IMR-90 (cell line): ENCODE measurements at regions not wholly inside any gene's neighbourhood (a gene's known extent, or its start where the extent isn't known, plus 50 kb on each side); places are given as distances from the start of the nearest gene placed in this dataset.

Experiments used
- ATAC-seq: fragments of 200-7000 bp; cut with Tn5 transposase; 2 replicates; pipeline ENCODE4 v1.9.1; 2020; ENCODE audit warnings: low read depth, mild to moderate bottlenecking, moderate library complexity
- BruUV-seq: library from RNA; stranded (reverse); fragments of 400-500 nt; replicated peaks from 2 replicates; lab custom pipeline; 2021; lab: Mats Ljungman, UMichigan
- CTCF ChIA-PET: fragments of 300-600 bp; formaldehyde crosslinking; extraction: SDS; loops from one replicate; lab custom pipeline; 2021; ENCODE audit warnings: antibody characterized with exemption; lab: Yijun Ruan, JAX
- POLR2A ChIA-PET: fragments of 300-600 bp; sonication (Branson Sonifier 250); formaldehyde crosslinking; loops from one replicate; lab custom pipeline; 2022; ENCODE audit warnings: antibody characterized with exemption; ENCODE audit not compliant: unreplicated experiment; lab: Charles Lee
- DNase-seq: peaks from one replicate; pipeline ENCODE4 v3.0.0; 2013
- H2AFZ ChIP-seq: replicated peaks from 2 replicates; pipeline ENCODE3; 2013; ENCODE audit warnings: low read length, mild to moderate bottlenecking; ENCODE audit not compliant: poor library complexity
- H2AK5ac ChIP-seq: 2 replicates; pipeline ENCODE4 v1.6.1; 2013; ENCODE audit warnings: low read depth, low read length, inconsistent platforms
- H2AK9ac ChIP-seq: replicated peaks from 2 replicates; pipeline ENCODE3; 2013; ENCODE audit warnings: mild to moderate bottlenecking, low read depth, low read length, moderate library complexity; ENCODE audit not compliant: poor library complexity
- H2BK120ac ChIP-seq: 2 replicates; pipeline ENCODE4 v1.6.1; 2013; ENCODE audit warnings: low read depth, low read length, inconsistent platforms
- H2BK15ac ChIP-seq: 3 replicates; pipeline ENCODE4 v1.6.1; 2013; ENCODE audit warnings: low read depth, low read length, inconsistent platforms
- H2BK20ac ChIP-seq: 2 replicates; pipeline ENCODE4 v1.6.1; 2013; ENCODE audit warnings: low read depth, mild to moderate bottlenecking, inconsistent platforms, low read length, moderate library complexity
- H2BK5ac ChIP-seq: 2 replicates; pipeline ENCODE4 v1.6.1; 2013; ENCODE audit warnings: mild to moderate bottlenecking, low read depth, low read length, inconsistent platforms; ENCODE audit not compliant: poor library complexity, severe bottlenecking
- H3K14ac ChIP-seq: replicated peaks from 2 replicates; pipeline ENCODE4 v1.6.1; 2013; ENCODE audit warnings: low read depth, low read length, inconsistent platforms
- H3K18ac ChIP-seq: 2 replicates; pipeline ENCODE4 v1.6.1; 2013; ENCODE audit warnings: low read depth, low read length, control low read depth
- H3K23ac ChIP-seq: 2 replicates; pipeline ENCODE4 v1.6.1; 2013; ENCODE audit warnings: low read depth, low read length, inconsistent platforms
- H3K27ac ChIP-seq: 2 replicates; pipeline ENCODE4 v1.5.1; 2013; ENCODE audit warnings: mild to moderate bottlenecking, control low read depth, low read length; ENCODE audit not compliant: insufficient read depth
- H3K27me3 ChIP-seq: 2 replicates; pipeline ENCODE4 v1.6.1; 2013; ENCODE audit warnings: low read length; ENCODE audit not compliant: control insufficient read depth, insufficient read depth
- H3K36me3 ChIP-seq: 2 replicates; pipeline ENCODE4 v1.6.1; 2013; ENCODE audit warnings: low read length, mixed read lengths; ENCODE audit not compliant: control insufficient read depth, insufficient read depth
- H3K4ac ChIP-seq: 2 replicates; pipeline ENCODE4 v1.6.1; 2013; ENCODE audit warnings: low read depth, low read length, inconsistent platforms
- H3K4me1 ChIP-seq: 2 replicates; pipeline ENCODE4 v1.6.1; 2013; ENCODE audit warnings: low read length, mixed read lengths; ENCODE audit not compliant: control insufficient read depth, insufficient read depth
- H3K4me2 ChIP-seq: 2 replicates; pipeline ENCODE4 v1.6.1; 2013; ENCODE audit warnings: low read depth, mild to moderate bottlenecking, control low read depth, low read length, moderate library complexity
- H3K4me3 ChIP-seq: 2 replicates; pipeline ENCODE4 v1.5.1; 2013; ENCODE audit warnings: low read depth, mild to moderate bottlenecking, control low read depth, low read length, moderate library complexity; ENCODE audit not compliant: insufficient read depth
- H3K56ac ChIP-seq: 2 replicates; pipeline ENCODE4 v1.6.1; 2013; ENCODE audit warnings: low read length, inconsistent platforms; ENCODE audit not compliant: insufficient read depth; ENCODE audit errors: extremely low read depth
- H3K79me1 ChIP-seq, 2 experiments: 2 replicates each; pipeline ENCODE4 v1.6.1; 2013; ENCODE audit warnings: low read length in 2 of 2, inconsistent platforms in 1 of 2, low read depth in 1 of 2
- H3K9ac ChIP-seq: 2 replicates; pipeline ENCODE4 v1.6.1; 2013; ENCODE audit warnings: low read depth, low read length, control low read depth
- H3K9me1 ChIP-seq: 2 replicates; pipeline ENCODE4 v1.6.1; 2013; ENCODE audit warnings: low read length, inconsistent platforms; ENCODE audit not compliant: insufficient read depth
- H3K9me3 ChIP-seq: 2 replicates; pipeline ENCODE4 v1.6.1; 2013; ENCODE audit warnings: low read length; ENCODE audit not compliant: control insufficient read depth, insufficient read depth
- H4K20me1 ChIP-seq: 2 replicates; pipeline ENCODE4 v1.6.1; 2013; ENCODE audit warnings: low read length, inconsistent platforms; ENCODE audit not compliant: insufficient read depth
- H4K5ac ChIP-seq: 2 replicates; pipeline ENCODE4 v1.6.1; 2013; ENCODE audit warnings: mild to moderate bottlenecking, low read depth, low read length, control low read depth
- H4K8ac ChIP-seq, 2 experiments: 2 replicates each; pipeline ENCODE4 v1.6.1; 2013; ENCODE audit warnings: low read depth in 2 of 2, low read length in 2 of 2, control low read depth in 1 of 2, inconsistent platforms in 1 of 2
- H4K91ac ChIP-seq: 2 replicates; pipeline ENCODE4 v1.6.1; 2013; ENCODE audit warnings: low read depth, low read length, inconsistent platforms; ENCODE audit not compliant: insufficient read depth
- MAFK ChIP-seq: IDR thresholded peaks from 2 replicates; pipeline ENCODE4 v1.6.1; 2012; ENCODE audit warnings: low read depth, low read length, improper control_type of control experiment
- MXI1 ChIP-seq: IDR thresholded peaks from 2 replicates; pipeline ENCODE4 v1.6.1; 2012; ENCODE audit warnings: low read depth, mild to moderate bottlenecking, low read length, moderate library complexity, borderline replicate concordance
- POLR2A ChIP-seq: IDR thresholded peaks from 2 replicates; pipeline ENCODE4 v1.6.1; 2012; ENCODE audit warnings: mild to moderate bottlenecking, low read depth, low read length
- RAD21 ChIP-seq: IDR thresholded peaks from 2 replicates; pipeline ENCODE4 v1.6.1; 2012; ENCODE audit warnings: low read length, improper control_type of control experiment
- RCOR1 ChIP-seq: IDR thresholded peaks from 2 replicates; pipeline ENCODE4 v1.6.1; 2012; ENCODE audit warnings: mild to moderate bottlenecking, low read length, improper control_type of control experiment; ENCODE audit not compliant: insufficient replicate concordance
- RFX5 ChIP-seq: IDR thresholded peaks from 2 replicates; pipeline ENCODE4 v1.8.0; 2012; ENCODE audit warnings: low read depth, mild to moderate bottlenecking, low read length, moderate library complexity
- WGBS, 2 experiments: methylation state at CpG; one replicate each; pipeline versions ENCODE4 v1.1.5 to v1.1.7; 2013; ENCODE audit warnings: missing lambda C conversion rate in 2 of 2; ENCODE audit not compliant: insufficient read length in 1 of 2; ENCODE audit errors: extremely low coverage in 2 of 2; 5-methylcytosine and 5-hydroxymethylcytosine counted together
- dilution Hi-C: fragments of 300-500 bp; cut with HindIII; formaldehyde crosslinking; loops from one replicate; pipeline ENCODE4 v1.14.3; 2018; ENCODE audit warnings: low sequenced_read_pairs; ENCODE audit not compliant: unreplicated experiment
- in situ Hi-C: fragments of 300-500 bp; cut with MboI; formaldehyde crosslinking; loops from 3 replicates; pipeline ENCODE4 v1.14.3; 2019; ENCODE audit warnings: low sequenced_read_pairs, inconsistent platforms, mixed read lengths
- intact Hi-C: fragments of 100-400 bp; cut with micrococcal nuclease; formaldehyde crosslinking; loops from 2 replicates; pipeline ENCODE4 v1.10.0; 2022
- TF ChIP-seq, protein P1 (sequence below): fragments of 150-350 bp; IDR thresholded peaks from 2 replicates; pipeline ENCODE4 v1.6.1; 2017; ENCODE audit warnings: mild to moderate bottlenecking, antibody characterized with exemption, low read length, low read depth

DNA sequence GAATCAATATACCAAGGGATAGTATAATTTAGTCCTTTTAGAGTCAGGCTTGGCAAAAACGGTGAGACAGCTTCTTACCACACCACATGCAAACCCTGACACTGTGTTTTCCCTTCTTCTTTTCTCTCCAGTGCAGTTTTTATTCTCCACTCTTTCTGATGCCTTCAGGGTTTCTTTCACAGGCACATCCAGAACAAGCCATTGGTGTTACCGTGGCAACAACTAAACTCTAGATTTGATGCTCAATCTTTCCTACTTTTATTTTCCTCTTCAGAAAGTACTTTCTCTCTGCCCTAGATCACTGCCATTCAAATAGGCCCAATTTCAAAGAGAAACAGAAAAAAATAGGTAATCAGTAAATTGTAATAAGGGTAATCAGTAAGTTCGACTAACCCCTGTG, 469.8 kb upstream of the POT1 start:
- 57% methylated on average over 1 of the region's 3 CpGs; no CpG with 5 or more reads in 1 of the 2 experiments for WGBS, 2 experiments

More for the DNA sequence above, 469.8 kb upstream of the POT1 start:
- Histone ChIP-seq H3K9me1 (no peaks in the 10 kb centered on the region), H2AK5ac (no peak overlapping the region), H3K4me3 (no peak overlapping the region), H3K56ac (no peak overlapping the region), H3K27me3 (no peaks in the 10 kb centered on the region), H3K4ac (no peak overlapping the region), H2AFZ (no peak overlapping the region), H3K27ac (no peak overlapping the region), H3K79me1 (no peaks in the 10 kb centered on the region), H3K4me1 (no peaks in the 10 kb centered on the region), H3K14ac (no peak overlapping the region), H2BK120ac (no peak overlapping the region), H2BK15ac (no peak overlapping the region), H3K9ac (no peak overlapping the region), H2BK20ac (no peak overlapping the region), H3K23ac (no peak overlapping the region), H4K8ac (no peak overlapping the region), H4K20me1 (no peaks in the 10 kb centered on the region), H3K18ac (no peak overlapping the region), H4K5ac (no peak overlapping the region), H2BK5ac (no peak overlapping the region), H3K4me2 (no peak overlapping the region), H3K36me3 (no peaks in the 10 kb centered on the region), H2AK9ac (no peak overlapping the region), H3K9me3 (peaks cover 2% of the 10 kb centered on the region; the same call in 1 of the 2 replicates), H4K91ac (no peak overlapping the region)
- intact Hi-C loops (no loop called here), dilution Hi-C loops (no loop called here), in situ Hi-C loops (no loop called here)
- ChIA-PET CTCF (no interaction called here), POLR2A (no interaction called here)
- TF ChIP-seq RFX5 (no peak), MAFK (no peak), RCOR1 (no peak), RAD21 (no peak), POLR2A (no peak), MXI1 (no peak)
- TF ChIP-seq, protein P1, sequence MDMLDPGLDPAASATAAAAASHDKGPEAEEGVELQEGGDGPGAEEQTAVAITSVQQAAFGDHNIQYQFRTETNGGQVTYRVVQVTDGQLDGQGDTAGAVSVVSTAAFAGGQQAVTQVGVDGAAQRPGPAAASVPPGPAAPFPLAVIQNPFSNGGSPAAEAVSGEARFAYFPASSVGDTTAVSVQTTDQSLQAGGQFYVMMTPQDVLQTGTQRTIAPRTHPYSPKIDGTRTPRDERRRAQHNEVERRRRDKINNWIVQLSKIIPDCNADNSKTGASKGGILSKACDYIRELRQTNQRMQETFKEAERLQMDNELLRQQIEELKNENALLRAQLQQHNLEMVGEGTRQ, result no peak
- no TSS peak for BruUV-seq
- no peak for ATAC-seq
- no peak for DNase-seq
